ENCODE measurements at regions not wholly inside any gene's neighbourhood (a gene's known extent, or its start where the extent isn't known, plus 50 kb on each side); places are given as distances from the start of the nearest gene placed in this dataset.

DNA sequence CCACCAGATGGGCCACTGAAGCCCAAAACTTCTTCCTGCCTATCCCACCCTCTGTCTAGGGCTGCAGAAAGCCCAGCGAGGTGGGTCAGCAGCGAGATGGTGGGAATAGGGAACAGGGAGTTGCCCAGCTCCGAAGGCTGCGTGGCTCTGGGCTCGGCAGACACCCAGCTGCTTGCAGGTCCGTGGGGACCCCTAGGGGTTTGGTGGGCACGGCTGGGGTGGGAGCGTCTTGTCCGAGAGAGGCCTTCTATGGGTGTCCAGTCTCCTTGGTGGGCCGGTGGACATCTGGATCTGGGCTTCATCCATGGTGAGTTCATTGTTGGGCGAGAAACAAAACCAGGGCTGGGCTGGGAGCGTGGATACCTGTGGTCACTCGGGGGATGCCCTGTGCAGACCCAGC, 1211.0 kb downstream of the BRD1 start:
- TF ChIP-seq POLR2AphosphoS5 (IDR thresholded peaks at IDR 0.05; ENCODE audit: low read depth) = no peak
- TF ChIP-seq, protein P1, sequence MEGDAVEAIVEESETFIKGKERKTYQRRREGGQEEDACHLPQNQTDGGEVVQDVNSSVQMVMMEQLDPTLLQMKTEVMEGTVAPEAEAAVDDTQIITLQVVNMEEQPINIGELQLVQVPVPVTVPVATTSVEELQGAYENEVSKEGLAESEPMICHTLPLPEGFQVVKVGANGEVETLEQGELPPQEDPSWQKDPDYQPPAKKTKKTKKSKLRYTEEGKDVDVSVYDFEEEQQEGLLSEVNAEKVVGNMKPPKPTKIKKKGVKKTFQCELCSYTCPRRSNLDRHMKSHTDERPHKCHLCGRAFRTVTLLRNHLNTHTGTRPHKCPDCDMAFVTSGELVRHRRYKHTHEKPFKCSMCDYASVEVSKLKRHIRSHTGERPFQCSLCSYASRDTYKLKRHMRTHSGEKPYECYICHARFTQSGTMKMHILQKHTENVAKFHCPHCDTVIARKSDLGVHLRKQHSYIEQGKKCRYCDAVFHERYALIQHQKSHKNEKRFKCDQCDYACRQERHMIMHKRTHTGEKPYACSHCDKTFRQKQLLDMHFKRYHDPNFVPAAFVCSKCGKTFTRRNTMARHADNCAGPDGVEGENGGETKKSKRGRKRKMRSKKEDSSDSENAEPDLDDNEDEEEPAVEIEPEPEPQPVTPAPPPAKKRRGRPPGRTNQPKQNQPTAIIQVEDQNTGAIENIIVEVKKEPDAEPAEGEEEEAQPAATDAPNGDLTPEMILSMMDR (conservative IDR thresholded peaks at IDR 0.05; ENCODE audit: low read depth in 2 of 2) = no peak

Measured in GM23338 (cell line).